GM21576 (cell line): ENCODE measurements at regions not wholly inside any gene's neighbourhood (a gene's known extent, or its start where the extent isn't known, plus 50 kb on each side); places are given as distances from the start of the nearest gene placed in this dataset.

Experiments
- ATAC-seq: cut with Tn5 transposase; IDR thresholded peaks from one replicate; pipeline ENCODE4 v1.9.1; 2021; ENCODE audit warnings: mild to moderate bottlenecking, moderate library complexity; ENCODE audit not compliant: unreplicated experiment

DNA sequence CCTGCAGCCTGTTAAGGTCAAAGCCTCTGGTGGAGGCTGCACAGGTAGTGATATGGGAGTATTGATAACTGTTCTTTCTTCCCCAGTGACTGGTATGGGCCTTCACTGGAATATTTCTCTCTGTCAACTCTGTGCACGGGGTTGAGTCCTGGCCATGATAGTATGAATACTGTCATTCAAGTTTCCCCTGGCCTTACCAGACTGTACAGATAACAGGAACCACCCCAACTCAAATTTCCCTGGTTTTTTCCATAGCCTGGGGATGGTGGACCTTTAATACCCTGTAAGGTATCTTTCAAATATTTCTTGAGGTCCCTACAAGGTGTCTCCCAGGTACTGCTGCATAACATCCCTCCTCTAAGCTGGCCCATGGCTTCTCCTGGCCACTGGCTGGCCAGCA lies 51.4 kb upstream of the TNFAIP3 start:
- ATAC-seq: no peak

DNA sequence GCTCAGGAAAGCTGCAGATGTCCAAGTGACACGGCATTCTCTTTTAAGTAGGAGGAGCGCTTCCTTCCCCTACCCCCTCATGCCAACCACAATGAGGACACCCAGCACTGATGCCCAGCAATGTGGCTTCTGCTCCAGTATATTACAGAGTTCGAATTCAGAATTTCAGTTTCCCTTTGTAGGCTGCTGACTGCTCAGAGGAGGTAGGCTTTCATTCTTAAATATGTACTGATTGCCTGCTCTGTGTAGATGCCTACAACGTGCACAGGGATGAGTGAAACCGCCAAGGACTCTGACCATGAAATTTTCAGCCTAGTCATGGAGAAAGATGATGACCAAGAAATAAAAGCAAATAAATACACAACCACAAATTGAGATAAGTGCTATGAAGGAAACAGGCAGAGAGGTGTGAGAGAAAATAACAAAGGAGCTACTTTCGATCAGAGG lies 50.9 kb upstream of the TNFAIP3 start:
- peak; percentile 35 for ATAC-seq

DNA sequence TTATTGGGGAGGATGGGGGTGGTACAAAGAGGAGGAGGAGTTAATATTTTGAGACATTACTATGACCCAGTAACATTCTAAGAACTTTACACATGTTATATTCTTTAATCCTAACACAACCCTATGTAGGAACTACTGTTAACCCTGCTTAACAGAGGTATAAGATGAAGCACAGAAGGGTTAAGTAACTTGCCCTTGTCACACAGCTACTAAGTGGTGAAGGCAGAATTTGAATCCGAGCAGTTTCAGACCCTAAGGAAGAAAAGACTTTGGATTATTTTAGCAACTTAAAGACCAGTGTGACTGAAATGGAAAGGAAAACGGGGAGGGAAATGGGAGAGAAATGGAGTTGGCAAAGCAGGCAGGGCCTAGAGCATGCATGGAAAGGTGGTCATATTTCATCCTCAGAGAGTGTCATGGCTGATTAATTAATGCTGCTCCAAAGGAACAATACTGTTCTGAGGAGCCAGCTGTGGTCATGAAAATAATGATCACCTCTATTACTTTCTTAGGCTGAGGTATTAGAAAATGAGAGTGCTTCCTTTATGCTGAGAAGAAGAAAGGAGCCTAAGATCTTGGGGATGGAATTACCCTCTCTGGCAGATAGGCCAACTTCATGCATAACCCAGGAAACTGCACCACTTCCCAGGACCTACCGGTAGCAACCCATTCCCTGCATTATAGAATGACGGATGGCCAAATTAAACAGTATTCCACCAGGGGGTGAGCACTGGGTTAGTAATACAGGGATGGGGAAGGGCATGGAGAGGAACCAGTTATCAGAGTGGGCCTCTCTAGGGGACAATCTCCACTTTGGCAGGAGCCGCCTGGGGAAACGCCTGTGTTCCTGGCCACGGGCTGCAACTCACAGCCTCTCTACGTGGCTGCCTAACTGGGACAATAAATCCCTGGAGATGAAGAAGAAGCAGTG lies 50.1 kb upstream of the TNFAIP3 start:
- no peak for ATAC-seq
